Activated naive CD4-positive, alpha-beta T cell treated with anti-CD3 and anti-CD28 coated beads for 36 hours (primary cell): ENCODE measurements at regions not wholly inside any gene's neighbourhood (a gene's known extent, or its start where the extent isn't known, plus 50 kb on each side); places are given as distances from the start of the nearest gene placed in this dataset.
"Not testable (repeated sequence)": the region's sequence is repeated elsewhere in the genome, so short reads cannot be mapped to it uniquely, and the experiment has no call there.

Source experiments
- CTCF ChIA-PET: fragments of 350-600 bp; sonication (Branson Sonifier 250); formaldehyde crosslinking; loops from one replicate; lab custom pipeline; 2021; ENCODE audit warnings: antibody characterized with exemption; lab: Charles Lee
- DNase-seq: peaks from one replicate; pipeline ENCODE4 v3.0.0-alpha.2; 2020
- H3K27ac Mint-ChIP-seq: one replicate; pipeline ENCODE4 v1.8.0; 2021; ENCODE audit warnings: mild to moderate bottlenecking, mixed read lengths
- H3K27me3 Mint-ChIP-seq: one replicate; pipeline ENCODE4 v1.8.0; 2021; ENCODE audit warnings: low read depth, mixed read lengths
- H3K36me3 Mint-ChIP-seq: one replicate; pipeline ENCODE4 v1.8.0; 2021; ENCODE audit warnings: low read depth, mixed read lengths
- H3K4me1 Mint-ChIP-seq: one replicate; pipeline ENCODE4 v1.8.0; 2021; ENCODE audit warnings: low read depth, mixed read lengths
- H3K4me3 Mint-ChIP-seq: one replicate; pipeline ENCODE4 v1.8.0; 2021; ENCODE audit warnings: mild to moderate bottlenecking, moderate library complexity, mixed read lengths
- H3K9me3 Mint-ChIP-seq: one replicate; pipeline ENCODE4 v1.8.0; 2021; ENCODE audit warnings: mixed read lengths
- intact Hi-C: fragments of 100-400 bp; cut with micrococcal nuclease; formaldehyde crosslinking; loops from one replicate; pipeline ENCODE4 v1.15.1; 2023

- Mint-ChIP-seq H3K9me3 (peaks cover 5% of the 10 kb centered on the region), H3K4me1 (no peaks in the 10 kb centered on the region), H3K4me3 (no peak overlapping the region), H3K36me3 (no peaks in the 10 kb centered on the region), H3K27ac (no peak overlapping the region), H3K27me3 (no peaks in the 10 kb centered on the region)
- DNase-seq: no peak
- CTCF ChIA-PET: interaction anchor here (1.0 kb wide), 1 partner anchor 11 kb away, joined by 3 read pairs; no protein-coding TSS in a partner anchor
- intact Hi-C loops: no loop called here
Observed at GRCh38 chr13:83449668-83450395, 432.4 kb downstream of the SLITRK1 start.

DNA sequence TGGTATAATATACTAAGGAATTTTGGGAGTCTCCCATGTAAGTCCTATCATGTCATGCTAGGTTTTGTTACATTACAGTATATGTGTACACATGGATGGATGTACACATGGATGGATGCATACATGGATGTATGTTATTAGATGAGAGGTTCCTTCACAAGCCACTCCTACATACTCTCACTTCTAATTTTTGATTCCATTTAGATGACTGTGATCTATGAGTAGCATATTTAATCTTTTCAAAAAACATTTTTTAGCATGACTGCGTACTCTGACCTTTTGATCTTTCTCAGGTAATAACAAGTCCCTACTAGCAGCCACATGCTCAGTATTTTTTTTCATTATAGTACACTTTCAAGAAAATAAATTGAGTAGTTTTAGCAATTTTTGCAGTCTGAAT, 441.8 kb downstream of the SLITRK1 start:
- Mint-ChIP-seq H3K36me3 (no peaks in the 10 kb centered on the region), H3K4me3 (no peak overlapping the region), H3K9me3 (peaks cover 11% of the 10 kb centered on the region), H3K4me1 (no peaks in the 10 kb centered on the region), H3K27me3 (no peaks in the 10 kb centered on the region), H3K27ac (no peak overlapping the region)
- intact Hi-C loops: no loop called here
- CTCF ChIA-PET: no interaction called here
- DNase-seq: no peak

GRCh38 chr13:83439464-83439863, 442.8 kb downstream of the SLITRK1 start:
- H3K36me3 Mint-ChIP-seq, H3K27ac Mint-ChIP-seq, H3K27me3 Mint-ChIP-seq, H3K4me3 Mint-ChIP-seq, H3K4me1 Mint-ChIP-seq, intact Hi-C loops, DNase-seq: not testable (repeated sequence)
- H3K9me3 Mint-ChIP-seq: peaks cover 10% of the 10 kb centered on the region
- CTCF ChIA-PET: interaction anchor here (1.1 kb wide), 1 partner anchor 11 kb away, joined by 3 read pairs; no protein-coding TSS in a partner anchor

DNA sequence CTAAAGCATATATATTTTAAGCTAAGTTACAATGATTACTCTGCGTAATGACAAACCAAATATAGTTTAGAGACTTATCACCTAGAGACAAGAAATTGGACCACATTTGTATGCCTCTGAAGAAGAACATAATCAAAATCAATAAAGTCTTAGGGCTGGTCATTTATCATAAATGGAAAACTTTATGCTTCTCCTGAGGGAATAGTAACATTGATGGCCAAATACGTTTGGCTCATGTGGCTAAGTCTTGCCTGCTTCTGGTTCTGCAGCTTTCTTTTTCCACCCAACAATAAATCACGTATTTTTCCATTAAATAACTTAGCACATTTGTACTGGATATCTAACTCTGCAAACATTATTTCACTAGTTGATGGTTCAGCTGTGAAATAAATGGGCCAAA, 458.4 kb downstream of the SLITRK1 start:
- peaks cover 15% of the 10 kb centered on the region for H3K9me3 Mint-ChIP-seq
- H3K4me3 Mint-ChIP-seq: no peak overlapping the region

DNA sequence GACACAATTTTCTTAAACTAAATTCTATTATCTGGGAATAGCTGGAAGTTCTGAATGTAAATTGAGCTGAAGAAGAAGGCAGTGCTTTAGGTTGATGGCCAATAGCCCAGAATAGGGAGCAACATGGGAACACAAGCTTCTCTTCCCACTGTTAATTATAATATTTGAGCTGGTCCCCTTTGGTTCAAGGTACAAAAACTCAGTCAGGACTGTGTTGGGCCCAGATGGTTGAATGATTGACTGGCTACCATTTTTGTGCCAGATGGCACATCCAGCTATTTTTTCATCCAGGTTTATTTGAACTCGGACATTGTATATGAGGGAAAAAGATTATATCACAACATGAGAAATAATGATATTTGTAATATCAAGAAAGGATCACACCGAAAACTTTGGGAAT, 458.9 kb downstream of the SLITRK1 start:
- no peaks in the 10 kb centered on the region for H3K27me3 Mint-ChIP-seq
- H3K27ac Mint-ChIP-seq: no peak overlapping the region
- CTCF ChIA-PET: no interaction called here
- H3K9me3 Mint-ChIP-seq: peaks cover 15% of the 10 kb centered on the region
- no peaks in the 10 kb centered on the region for H3K4me1 Mint-ChIP-seq
- H3K36me3 Mint-ChIP-seq: no peaks in the 10 kb centered on the region
- H3K4me3 Mint-ChIP-seq: no peak overlapping the region
- intact Hi-C loops: no loop called here
- DNase-seq: no peak

More for the DNA sequence above, 458.4 kb downstream of the SLITRK1 start:
- intact Hi-C loops: no loop called here
- no peaks in the 10 kb centered on the region for H3K36me3 Mint-ChIP-seq
- DNase-seq: no peak
- H3K4me1 Mint-ChIP-seq: no peaks in the 10 kb centered on the region
- CTCF ChIA-PET: no interaction called here
- H3K27me3 Mint-ChIP-seq: no peaks in the 10 kb centered on the region
- no peak overlapping the region for H3K27ac Mint-ChIP-seq

- Mint-ChIP-seq H3K4me1 (no peaks in the 10 kb centered on the region), H3K4me3 (no peak overlapping the region), H3K36me3 (no peaks in the 10 kb centered on the region), H3K27ac (no peak overlapping the region), H3K9me3 (peaks cover 2% of the 10 kb centered on the region), H3K27me3 (no peaks in the 10 kb centered on the region)
- CTCF ChIA-PET: no interaction called here
- intact Hi-C loops: no loop called here
- DNase-seq: no peak
Observed at GRCh38 chr13:83414393-83414792, 467.9 kb downstream of the SLITRK1 start.

DNA sequence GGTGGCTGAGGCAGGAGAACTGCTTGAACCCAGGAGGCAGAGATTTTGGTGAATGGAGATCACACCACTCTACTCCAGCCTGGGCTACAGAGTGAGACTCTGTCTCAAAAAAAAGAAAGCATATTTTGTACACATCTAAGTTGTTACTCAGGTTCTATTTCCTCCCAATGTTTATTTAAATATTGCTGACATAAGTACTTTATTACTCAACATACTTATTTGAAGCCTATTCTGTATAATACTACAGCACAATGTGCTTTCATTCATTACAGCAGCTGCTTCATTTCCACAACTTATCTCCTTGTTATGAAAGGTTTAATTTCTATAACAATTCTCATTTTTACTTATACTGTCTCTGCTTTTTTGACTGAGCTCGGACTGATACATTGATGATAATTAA, 495.7 kb downstream of the SLITRK1 start:
- intact Hi-C loops: no loop called here
- H3K27me3 Mint-ChIP-seq: no peaks in the 10 kb centered on the region
- no peak for DNase-seq
- no peaks in the 10 kb centered on the region for H3K9me3 Mint-ChIP-seq
- H3K27ac Mint-ChIP-seq: no peak overlapping the region
- no peaks in the 10 kb centered on the region for H3K36me3 Mint-ChIP-seq
- no peak overlapping the region for H3K4me3 Mint-ChIP-seq
- no peaks in the 10 kb centered on the region for H3K4me1 Mint-ChIP-seq
- CTCF ChIA-PET: no interaction called here

- H3K4me1 Mint-ChIP-seq: no peaks in the 10 kb centered on the region
- H3K36me3 Mint-ChIP-seq: no peaks in the 10 kb centered on the region
- H3K27me3 Mint-ChIP-seq: no peaks in the 10 kb centered on the region
- no peaks in the 10 kb centered on the region for H3K9me3 Mint-ChIP-seq
- no peak overlapping the region for H3K27ac Mint-ChIP-seq
- CTCF ChIA-PET: no interaction called here
- intact Hi-C loops: no loop called here
- DNase-seq: no peak
- H3K4me3 Mint-ChIP-seq: no peak overlapping the region
Observed at GRCh38 chr13:83378908-83379307, 503.4 kb downstream of the SLITRK1 start.

DNA sequence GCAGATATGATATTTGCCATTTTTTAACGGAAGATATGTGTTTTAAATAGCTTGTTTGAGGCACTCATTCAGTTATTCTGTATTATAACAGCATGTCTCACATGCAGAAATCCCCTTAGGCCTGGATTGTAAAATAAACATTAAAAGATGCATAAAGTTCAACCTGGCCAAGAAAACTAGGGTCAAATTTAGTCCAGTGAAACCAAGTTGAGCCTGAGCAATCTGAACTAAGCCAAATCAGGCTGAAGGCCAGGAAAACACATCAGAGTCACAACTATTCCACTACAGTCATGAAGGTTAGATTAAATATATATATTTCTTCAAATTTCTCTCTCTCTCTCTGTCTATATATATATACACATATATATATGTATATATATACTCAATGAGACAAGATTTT, 504.8 kb downstream of the SLITRK1 start:
- H3K27me3 Mint-ChIP-seq: no peaks in the 10 kb centered on the region
- no peak overlapping the region for H3K4me3 Mint-ChIP-seq
- no peak for DNase-seq
- peaks cover 5% of the 10 kb centered on the region for H3K9me3 Mint-ChIP-seq
- no peak overlapping the region for H3K27ac Mint-ChIP-seq
- CTCF ChIA-PET: no interaction called here
- intact Hi-C loops: no loop called here
- H3K4me1 Mint-ChIP-seq: no peaks in the 10 kb centered on the region
- no peaks in the 10 kb centered on the region for H3K36me3 Mint-ChIP-seq

DNA sequence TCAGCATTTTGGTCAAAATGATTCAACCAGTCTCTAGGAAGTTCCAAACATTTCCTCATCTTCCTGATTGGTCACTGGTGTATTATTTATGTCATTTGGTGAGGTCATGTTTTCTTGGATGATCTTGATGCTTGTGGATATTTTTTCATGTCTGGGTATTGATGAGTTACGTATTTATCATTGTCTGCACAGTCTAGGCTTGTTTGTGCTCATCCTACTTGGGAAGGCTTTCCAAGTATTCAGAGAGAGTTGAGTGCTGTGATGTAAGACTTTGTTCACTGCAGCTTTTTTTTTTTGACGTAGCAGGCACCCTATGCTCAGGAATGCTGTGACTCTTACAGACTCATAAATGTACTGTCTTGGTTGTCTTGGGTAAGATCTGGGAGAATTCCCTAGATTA, 509.5 kb downstream of the SLITRK1 start:
- Mint-ChIP-seq H3K36me3 (no peaks in the 10 kb centered on the region), H3K9me3 (peaks cover 9% of the 10 kb centered on the region), H3K4me3 (no peak overlapping the region), H3K4me1 (no peaks in the 10 kb centered on the region), H3K27me3 (no peaks in the 10 kb centered on the region), H3K27ac (no peak overlapping the region)
- CTCF ChIA-PET: interaction anchor here (0.6 kb wide), 1 partner anchor 543 kb away, joined by 3 read pairs; no protein-coding TSS in a partner anchor
- intact Hi-C loops: no loop called here
- no peak for DNase-seq

- H3K36me3 Mint-ChIP-seq: no peaks in the 10 kb centered on the region
- no peak overlapping the region for H3K4me3 Mint-ChIP-seq
- H3K9me3 Mint-ChIP-seq: peaks cover 5% of the 10 kb centered on the region
- CTCF ChIA-PET: no interaction called here
- no peaks in the 10 kb centered on the region for H3K27me3 Mint-ChIP-seq
- intact Hi-C loops: no loop called here
- no peaks in the 10 kb centered on the region for H3K4me1 Mint-ChIP-seq
- no peak overlapping the region for H3K27ac Mint-ChIP-seq
- no peak for DNase-seq
Observed at GRCh38 chr13:83365723-83366122, 516.6 kb downstream of the SLITRK1 start.

GRCh38 chr13:83355041-83355440, 527.2 kb downstream of the SLITRK1 start:
- H3K27ac Mint-ChIP-seq: no peak overlapping the region
- no peak for DNase-seq
- CTCF ChIA-PET: no interaction called here
- H3K4me1 Mint-ChIP-seq: no peaks in the 10 kb centered on the region
- H3K4me3 Mint-ChIP-seq: no peak overlapping the region
- peaks cover 6% of the 10 kb centered on the region for H3K9me3 Mint-ChIP-seq
- intact Hi-C loops: no loop called here
- no peaks in the 10 kb centered on the region for H3K36me3 Mint-ChIP-seq
- no peaks in the 10 kb centered on the region for H3K27me3 Mint-ChIP-seq

DNA sequence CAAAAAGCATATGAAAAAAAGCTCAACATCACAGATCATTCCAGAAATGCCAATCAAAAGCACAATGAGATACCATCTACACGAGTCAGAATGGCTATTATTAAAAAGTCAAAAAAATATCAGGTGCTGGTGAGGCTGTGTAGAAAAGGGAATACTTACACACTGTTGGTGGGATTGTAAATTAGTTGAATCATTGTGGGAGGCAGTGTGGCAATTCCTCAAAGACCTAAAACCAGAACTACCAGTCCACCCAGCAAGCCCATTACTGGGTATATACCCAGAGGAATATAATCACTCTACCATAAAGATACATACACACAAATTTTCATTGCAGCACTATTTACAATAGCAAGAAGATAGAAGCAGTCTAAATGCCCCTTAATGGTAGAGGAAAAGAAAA, 529.9 kb downstream of the SLITRK1 start:
- intact Hi-C loops: no loop called here
- no peaks in the 10 kb centered on the region for H3K4me1 Mint-ChIP-seq
- no peak for DNase-seq
- H3K4me3 Mint-ChIP-seq: no peak overlapping the region
- no peak overlapping the region for H3K27ac Mint-ChIP-seq
- CTCF ChIA-PET: interaction anchor here (0.6 kb wide), 1 partner anchor 337 kb away, joined by 3 read pairs; no protein-coding TSS in a partner anchor
- no peaks in the 10 kb centered on the region for H3K36me3 Mint-ChIP-seq
- no peaks in the 10 kb centered on the region for H3K27me3 Mint-ChIP-seq
- H3K9me3 Mint-ChIP-seq: peaks cover 4% of the 10 kb centered on the region
